HG02938 (cell line): ENCODE measurements at regions not wholly inside any gene's neighbourhood (a gene's known extent, or its start where the extent isn't known, plus 50 kb on each side); places are given as distances from the start of the nearest gene placed in this dataset.

Source experiments
- ATAC-seq: cut with Tn5 transposase; IDR thresholded peaks from one replicate; pipeline ENCODE4 v1.9.1; 2021; ENCODE audit warnings: mild to moderate bottlenecking, moderate library complexity; ENCODE audit not compliant: unreplicated experiment

- no peak for ATAC-seq
These were observed 131.7 kb upstream of the COL21A1 start for GRCh38 chr6:56378966-56379585.

DNA sequence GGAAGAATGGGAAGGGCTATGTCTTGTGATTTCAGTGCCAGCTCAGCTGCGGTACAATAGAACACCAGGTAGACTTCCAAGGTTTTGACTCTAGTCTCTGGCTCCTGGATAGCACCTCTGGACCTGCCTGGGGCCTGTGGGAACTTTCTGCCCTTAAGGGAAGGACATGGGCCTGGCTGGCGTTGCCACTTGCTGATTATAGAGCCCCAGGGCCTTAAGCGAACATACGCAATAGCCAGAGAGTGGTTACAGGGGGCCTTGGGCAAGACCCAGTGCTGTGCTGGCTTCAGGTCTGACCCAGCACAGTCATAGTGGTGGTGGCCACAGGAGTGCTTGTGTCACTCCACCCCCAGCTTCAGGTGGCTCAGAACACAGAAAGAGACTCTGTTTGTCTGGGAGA lies 131.1 kb upstream of the COL21A1 start:
- ATAC-seq, result no peak

- ATAC-seq, result no peak
These were observed 129.9 kb upstream of the COL21A1 start for GRCh38 chr6:56377295-56377694.

- no peak for ATAC-seq
These were observed 128.4 kb upstream of the COL21A1 start for GRCh38 chr6:56375806-56376205.

DNA sequence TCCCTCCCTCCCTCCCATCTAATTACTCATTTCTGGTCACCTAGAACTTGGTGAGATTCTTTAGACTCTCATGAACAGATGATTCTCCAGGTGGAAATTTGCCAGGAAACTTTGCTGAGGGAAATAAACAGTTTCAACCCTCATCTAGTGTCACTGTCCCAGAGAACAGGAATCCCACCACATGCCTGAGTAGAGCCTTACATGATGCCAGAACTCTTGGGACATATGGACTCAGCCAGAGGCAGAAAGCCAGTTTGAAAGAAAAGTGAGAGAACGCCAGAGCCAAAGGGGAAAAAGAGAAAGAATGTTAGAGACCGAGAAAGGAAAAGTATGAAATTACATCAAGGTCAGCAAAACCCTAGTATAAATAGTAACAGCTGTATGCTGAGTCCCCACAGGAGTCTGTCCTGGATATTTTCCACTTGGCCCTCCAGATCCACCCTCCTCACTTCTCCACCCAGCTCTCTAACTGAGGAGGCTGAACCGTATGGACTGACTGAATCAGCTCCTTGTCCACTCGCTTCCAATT lies 127.5 kb upstream of the COL21A1 start:
- ATAC-seq, result no peak

- ATAC-seq, result no peak
These were observed 125.1 kb upstream of the COL21A1 start for GRCh38 chr6:56372406-56372995.

DNA sequence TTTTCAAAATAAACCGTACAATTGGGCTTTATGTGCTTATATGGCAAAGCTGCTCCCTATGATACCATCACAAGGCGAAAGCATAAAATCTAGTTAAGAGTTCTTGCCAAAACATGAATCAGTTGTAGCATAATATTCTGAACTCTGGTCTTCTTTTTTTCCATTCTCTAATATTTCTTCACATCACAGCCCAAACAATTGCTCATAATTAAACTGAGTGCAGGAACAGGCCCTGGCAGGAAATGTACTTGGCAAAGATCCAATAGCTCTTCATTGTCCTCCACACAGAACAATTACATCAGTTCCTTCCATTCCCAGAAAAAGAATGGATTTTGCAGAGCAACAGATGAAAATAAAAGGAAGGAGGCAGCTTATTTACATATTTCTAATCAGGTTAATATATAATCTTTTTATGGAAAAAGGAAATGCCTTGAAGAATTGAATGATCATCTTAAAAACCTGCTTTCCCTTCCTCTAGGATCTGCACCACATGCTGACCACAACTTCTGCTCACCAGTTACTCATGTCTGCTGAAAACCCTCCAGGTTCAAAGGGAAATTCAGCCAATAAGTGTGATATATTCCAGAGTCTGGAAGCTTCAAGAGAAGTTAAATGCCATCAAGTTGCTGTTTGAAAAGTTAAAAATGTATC lies 123.3 kb upstream of the COL21A1 start:
- peak; percentile 94 for ATAC-seq

DNA sequence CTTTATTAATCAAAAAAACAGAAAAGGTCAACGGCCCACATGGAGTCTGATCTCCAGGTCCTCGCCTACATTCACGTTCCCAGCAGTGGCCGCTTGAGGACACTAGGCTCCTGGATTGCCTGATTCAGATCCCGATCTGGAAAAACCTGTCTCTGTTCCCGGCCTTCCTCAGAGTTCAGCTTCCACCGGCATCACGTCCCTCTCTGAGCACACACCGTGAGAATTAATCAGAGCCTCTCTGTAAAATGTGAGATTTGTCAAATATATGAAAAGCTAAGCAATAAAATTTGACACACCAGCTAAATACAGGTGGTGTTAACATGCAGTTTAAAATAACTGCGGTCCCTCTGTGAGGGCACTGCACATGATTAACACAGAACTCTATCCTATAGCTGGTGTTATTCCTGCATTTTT lies 122.8 kb upstream of the COL21A1 start:
- no peak for ATAC-seq

DNA sequence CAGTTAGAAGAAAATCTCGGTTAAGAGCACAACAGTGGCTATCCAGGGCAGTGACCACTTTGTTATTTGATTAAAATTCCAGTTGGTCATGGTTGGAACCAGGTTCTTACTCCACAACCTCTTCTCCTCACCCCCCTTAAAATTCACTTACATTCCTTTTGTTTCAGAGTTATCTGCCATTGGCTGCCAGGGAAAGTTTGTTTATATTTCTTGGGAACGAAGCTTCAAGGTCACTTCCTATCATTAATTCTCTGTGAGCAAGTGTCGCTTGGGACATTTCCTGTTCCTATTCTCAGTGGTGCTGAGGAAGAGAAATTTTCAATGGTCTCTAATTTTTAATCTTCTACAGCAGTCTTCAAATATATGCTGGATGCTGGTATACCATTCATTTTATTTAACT lies 121.1 kb upstream of the COL21A1 start:
- ATAC-seq, result no peak

GRCh38 chr6:56366141-56366852 lies 118.9 kb upstream of the COL21A1 start:
- no peak for ATAC-seq

DNA sequence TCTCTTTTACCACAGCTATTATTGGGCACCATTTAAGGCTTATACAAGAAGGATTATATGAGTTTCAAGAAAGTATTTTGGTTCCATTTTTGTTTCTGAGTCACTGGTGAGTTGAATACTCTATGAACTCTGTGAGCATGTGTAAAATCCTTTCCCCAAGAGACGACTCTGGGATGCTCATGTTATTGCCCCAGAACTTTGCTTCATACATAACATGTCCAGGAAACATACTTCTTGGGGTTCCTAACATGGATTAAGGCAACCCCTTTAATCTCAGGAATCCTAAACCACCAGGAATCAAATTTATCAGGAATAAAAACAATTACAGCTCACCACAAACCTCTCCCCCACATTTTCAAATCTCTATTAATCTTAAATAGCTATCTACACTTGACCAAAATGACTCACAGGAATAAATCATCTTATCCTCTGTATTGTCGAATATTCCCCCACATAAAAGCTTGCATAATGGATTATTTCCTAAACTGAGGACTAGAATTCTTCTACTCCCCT lies 117.5 kb upstream of the COL21A1 start:
- ATAC-seq, result no peak

GRCh38 chr6:56364431-56364826 lies 117.0 kb upstream of the COL21A1 start:
- ATAC-seq, result no peak

- no peak for ATAC-seq
These were observed 116.5 kb upstream of the COL21A1 start for GRCh38 chr6:56363796-56364430.

GRCh38 chr6:56361812-56362211 lies 114.4 kb upstream of the COL21A1 start:
- no peak for ATAC-seq

GRCh38 chr6:56359201-56359899 lies 112.0 kb upstream of the COL21A1 start:
- peak; percentile 74 for ATAC-seq

DNA sequence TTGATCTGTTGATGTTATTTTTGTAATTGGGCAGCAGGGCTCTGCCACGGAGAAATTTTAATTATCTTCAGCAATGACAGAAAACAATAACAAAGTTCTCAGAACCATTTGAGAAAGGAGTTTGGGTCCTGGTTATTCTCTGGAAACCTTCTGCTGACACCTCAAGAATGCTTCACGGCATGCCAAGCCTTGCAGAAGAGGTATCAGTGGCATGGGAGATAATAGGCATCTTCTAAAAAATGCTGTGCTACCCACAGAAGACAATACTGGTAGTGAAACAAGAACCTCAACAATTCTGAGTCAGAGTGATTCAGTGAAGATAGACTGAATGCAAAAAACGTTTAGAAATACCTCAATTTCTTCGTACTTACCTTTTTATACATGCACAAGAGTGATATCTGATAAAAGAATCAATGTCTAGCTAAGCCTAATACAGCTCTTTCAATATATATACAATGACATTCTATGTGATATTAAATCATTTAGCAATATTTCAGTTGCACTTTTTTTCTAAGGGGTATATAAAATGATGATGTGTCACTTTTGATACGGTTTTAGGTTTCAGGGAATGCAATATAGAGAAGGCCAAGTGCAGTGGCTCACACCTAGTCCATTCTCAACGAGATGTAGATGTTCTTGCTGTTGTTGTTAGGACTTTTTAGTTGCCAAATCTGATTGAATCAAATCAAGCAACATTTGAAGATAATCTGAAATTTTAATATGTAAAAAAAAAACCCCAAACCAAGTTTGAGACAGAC lies 110.4 kb upstream of the COL21A1 start:
- ATAC-seq, result no peak

GRCh38 chr6:56356426-56356825 lies 109.0 kb upstream of the COL21A1 start:
- ATAC-seq, result no peak

- ATAC-seq, result no peak
These were observed 106.5 kb upstream of the COL21A1 start for GRCh38 chr6:56353860-56354259.

- ATAC-seq, result no peak
These were observed 103.4 kb upstream of the COL21A1 start for GRCh38 chr6:56350628-56351260.
